ENCODE measurements at regions not wholly inside any gene's neighbourhood (a gene's known extent, or its start where the extent isn't known, plus 50 kb on each side); places are given as distances from the start of the nearest gene placed in this dataset.

GRCh38 chr1:215376544-215377264, 190.4 kb upstream of the KCTD3 start:
- Mint-ChIP-seq H3K36me3 (ENCODE audit: low read depth) (no peaks in the 10 kb centered on the region), H3K4me1 (no peaks in the 10 kb centered on the region), H3K4me3 (no peak overlapping the region), H3K9me3 (no peaks in the 10 kb centered on the region), H3K27me3 (no peaks in the 10 kb centered on the region), H3K27ac (no peak overlapping the region)
- DNase-seq, result no peak
- CTCF ChIA-PET, result interaction anchor here (1.7 kb wide), 1 partner anchor 18 kb away, joined by 3 read pairs; no protein-coding TSS in a partner anchor
- POLR2A ChIA-PET, result no interaction called here

- CTCF ChIA-PET, result interaction anchor here (1.7 kb wide), 1 partner anchor 17 kb away, joined by 3 read pairs; no protein-coding TSS in a partner anchor
- Mint-ChIP-seq H3K4me1 (no peaks in the 10 kb centered on the region), H3K9me3 (no peaks in the 10 kb centered on the region)
Observed at GRCh38 chr1:215377746-215378145, 189.4 kb upstream of the KCTD3 start.

GRCh38 chr1:215380566-215380965, 186.5 kb upstream of the KCTD3 start:
- Mint-ChIP-seq H3K36me3 (ENCODE audit: low read depth) (no peaks in the 10 kb centered on the region), H3K4me1 (no peaks in the 10 kb centered on the region), H3K9me3 (no peaks in the 10 kb centered on the region), H3K4me3 (no peak overlapping the region), H3K27ac (no peak overlapping the region), H3K27me3 (no peaks in the 10 kb centered on the region)
- DNase-seq, result no peak
- ChIA-PET POLR2A (no interaction called here), CTCF (no interaction called here)

More at GRCh38 chr1:215377746-215378145, 189.4 kb upstream of the KCTD3 start:
- no peaks in the 10 kb centered on the region for H3K36me3 Mint-ChIP-seq (ENCODE audit: low read depth)
- no peak overlapping the region for H3K27ac Mint-ChIP-seq
- H3K27me3 Mint-ChIP-seq, result no peaks in the 10 kb centered on the region
- DNase-seq, result no peak
- H3K4me3 Mint-ChIP-seq, result no peak overlapping the region
- POLR2A ChIA-PET, result no interaction called here

GRCh38 chr1:215393476-215393875, 173.6 kb upstream of the KCTD3 start:
- Mint-ChIP-seq H3K27ac (no peak overlapping the region), H3K9me3 (peaks cover 2% of the 10 kb centered on the region), H3K36me3 (ENCODE audit: low read depth) (no peaks in the 10 kb centered on the region), H3K4me3 (no peak overlapping the region), H3K4me1 (no peaks in the 10 kb centered on the region), H3K27me3 (no peaks in the 10 kb centered on the region)
- ChIA-PET CTCF (no interaction called here), POLR2A (no interaction called here)
- no peak for DNase-seq

GRCh38 chr1:215394084-215394991, 172.8 kb upstream of the KCTD3 start:
- CTCF ChIA-PET, result interaction anchor here (1.3 kb wide), 1 partner anchor 18 kb away, joined by 3 read pairs; no protein-coding TSS in a partner anchor
- no peaks in the 10 kb centered on the region for H3K4me1 Mint-ChIP-seq

GRCh38 chr1:215397106-215397505, 170.0 kb upstream of the KCTD3 start:
- Mint-ChIP-seq H3K36me3 (ENCODE audit: low read depth) (no peaks in the 10 kb centered on the region), H3K9me3 (peaks cover 2% of the 10 kb centered on the region), H3K4me3 (no peak overlapping the region), H3K27me3 (no peaks in the 10 kb centered on the region), H3K4me1 (no peaks in the 10 kb centered on the region), H3K27ac (no peak overlapping the region)
- CTCF ChIA-PET, result no interaction called here
- POLR2A ChIA-PET, result no interaction called here
- no peak for DNase-seq

More at GRCh38 chr1:215394084-215394991, 172.8 kb upstream of the KCTD3 start:
- peaks cover 2% of the 10 kb centered on the region for H3K9me3 Mint-ChIP-seq
- POLR2A ChIA-PET, result no interaction called here
- no peaks in the 10 kb centered on the region for H3K27me3 Mint-ChIP-seq
- no peaks in the 10 kb centered on the region for H3K36me3 Mint-ChIP-seq (ENCODE audit: low read depth)
- H3K27ac Mint-ChIP-seq, result no peak overlapping the region
- DNase-seq, result no peak
- H3K4me3 Mint-ChIP-seq, result no peak overlapping the region

GRCh38 chr1:215397843-215398242, 169.3 kb upstream of the KCTD3 start:
- ChIA-PET CTCF (no interaction called here), POLR2A (no interaction called here)
- Mint-ChIP-seq H3K9me3 (peaks cover 2% of the 10 kb centered on the region), H3K27me3 (no peaks in the 10 kb centered on the region), H3K4me1 (no peaks in the 10 kb centered on the region), H3K27ac (no peak overlapping the region), H3K36me3 (ENCODE audit: low read depth) (no peaks in the 10 kb centered on the region), H3K4me3 (no peak overlapping the region)
- no peak for DNase-seq

- H3K27ac Mint-ChIP-seq, result no peak overlapping the region
- H3K36me3 Mint-ChIP-seq (ENCODE audit: low read depth), result no peaks in the 10 kb centered on the region
- POLR2A ChIA-PET, result no interaction called here
- no peak for DNase-seq
- H3K27me3 Mint-ChIP-seq, result no peaks in the 10 kb centered on the region
- no peaks in the 10 kb centered on the region for H3K4me1 Mint-ChIP-seq
- CTCF ChIA-PET, result no interaction called here
- H3K9me3 Mint-ChIP-seq, result no peaks in the 10 kb centered on the region
- no peak overlapping the region for H3K4me3 Mint-ChIP-seq
Observed at GRCh38 chr1:215399787-215400186, 167.3 kb upstream of the KCTD3 start.

GRCh38 chr1:215400741-215401140, 166.4 kb upstream of the KCTD3 start:
- ChIA-PET CTCF (no interaction called here), POLR2A (no interaction called here)
- no peak for DNase-seq
- H3K27me3 Mint-ChIP-seq, result no peaks in the 10 kb centered on the region
- H3K4me3 Mint-ChIP-seq, result no peak overlapping the region
- no peaks in the 10 kb centered on the region for H3K9me3 Mint-ChIP-seq
- H3K27ac Mint-ChIP-seq, result no peak overlapping the region
- no peaks in the 10 kb centered on the region for H3K36me3 Mint-ChIP-seq (ENCODE audit: low read depth)
- no peaks in the 10 kb centered on the region for H3K4me1 Mint-ChIP-seq

GRCh38 chr1:215402147-215402546, 165.0 kb upstream of the KCTD3 start:
- CTCF ChIA-PET, result no interaction called here

GRCh38 chr1:215405211-215405610, 161.9 kb upstream of the KCTD3 start:
- Mint-ChIP-seq H3K27me3 (no peaks in the 10 kb centered on the region), H3K9me3 (no peaks in the 10 kb centered on the region), H3K36me3 (ENCODE audit: low read depth) (no peaks in the 10 kb centered on the region), H3K4me1 (no peaks in the 10 kb centered on the region), H3K4me3 (no peak overlapping the region), H3K27ac (no peak overlapping the region)
- CTCF ChIA-PET, result no interaction called here
- no peak for DNase-seq
- POLR2A ChIA-PET, result no interaction called here

More at GRCh38 chr1:215402147-215402546, 165.0 kb upstream of the KCTD3 start:
- no peak for DNase-seq
- Mint-ChIP-seq H3K27ac (no peak overlapping the region), H3K4me1 (no peaks in the 10 kb centered on the region), H3K4me3 (no peak overlapping the region), H3K9me3 (no peaks in the 10 kb centered on the region), H3K27me3 (no peaks in the 10 kb centered on the region), H3K36me3 (ENCODE audit: low read depth) (no peaks in the 10 kb centered on the region)
- POLR2A ChIA-PET, result no interaction called here

- POLR2A ChIA-PET, result no interaction called here
- DNase-seq, result no peak
- no peaks in the 10 kb centered on the region for H3K4me1 Mint-ChIP-seq
- no peak overlapping the region for H3K27ac Mint-ChIP-seq
- no peak overlapping the region for H3K4me3 Mint-ChIP-seq
- H3K9me3 Mint-ChIP-seq, result no peaks in the 10 kb centered on the region
- no peaks in the 10 kb centered on the region for H3K27me3 Mint-ChIP-seq
- no peaks in the 10 kb centered on the region for H3K36me3 Mint-ChIP-seq (ENCODE audit: low read depth)
- CTCF ChIA-PET, result no interaction called here
Observed at GRCh38 chr1:215406927-215407326, 160.2 kb upstream of the KCTD3 start.

GRCh38 chr1:215407575-215407974, 159.5 kb upstream of the KCTD3 start:
- no peaks in the 10 kb centered on the region for H3K36me3 Mint-ChIP-seq (ENCODE audit: low read depth)
- H3K4me1 Mint-ChIP-seq, result no peaks in the 10 kb centered on the region
- no peaks in the 10 kb centered on the region for H3K27me3 Mint-ChIP-seq
- ChIA-PET CTCF (no interaction called here), POLR2A (no interaction called here)
- H3K4me3 Mint-ChIP-seq, result no peak overlapping the region
- no peaks in the 10 kb centered on the region for H3K9me3 Mint-ChIP-seq
- DNase-seq, result no peak
- no peak overlapping the region for H3K27ac Mint-ChIP-seq
